DMS153 treated with DMSO at 0.1 percent for 48 hours (cell line): ENCODE measurements at regions not wholly inside any gene's neighbourhood (a gene's known extent, or its start where the extent isn't known, plus 50 kb on each side); places are given as distances from the start of the nearest gene placed in this dataset.

Experiments used
- DNase-seq: peaks from one replicate; lab custom pipeline; 2025; ENCODE audit not compliant: unreplicated experiment; lab: John Stamatoyannopoulos, UW

GRCh38 chr6:53417141-53417540 lies 68.4 kb upstream of the ELOVL5 start:
- DNase-seq, result no peak

DNA sequence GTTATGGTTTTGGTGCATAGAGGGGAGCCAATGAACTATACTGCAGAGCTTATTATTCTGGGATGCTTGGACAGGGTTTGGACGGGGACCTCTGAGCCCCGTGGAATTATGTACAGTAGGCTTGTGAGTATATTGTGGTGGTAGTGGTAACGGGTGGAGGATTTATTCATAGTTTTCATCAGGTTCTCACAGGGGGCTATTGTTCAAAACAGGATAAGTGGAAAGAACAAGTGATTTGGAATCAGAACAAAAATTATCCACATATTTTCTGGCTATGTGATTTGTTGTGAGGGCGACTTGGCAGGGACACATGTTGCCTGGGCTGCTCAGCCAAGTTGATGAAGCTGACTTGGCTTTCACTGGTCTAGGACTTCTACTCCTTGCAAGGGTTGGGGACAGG lies 64.6 kb upstream of the ELOVL5 start:
- DNase-seq, result no peak

DNA sequence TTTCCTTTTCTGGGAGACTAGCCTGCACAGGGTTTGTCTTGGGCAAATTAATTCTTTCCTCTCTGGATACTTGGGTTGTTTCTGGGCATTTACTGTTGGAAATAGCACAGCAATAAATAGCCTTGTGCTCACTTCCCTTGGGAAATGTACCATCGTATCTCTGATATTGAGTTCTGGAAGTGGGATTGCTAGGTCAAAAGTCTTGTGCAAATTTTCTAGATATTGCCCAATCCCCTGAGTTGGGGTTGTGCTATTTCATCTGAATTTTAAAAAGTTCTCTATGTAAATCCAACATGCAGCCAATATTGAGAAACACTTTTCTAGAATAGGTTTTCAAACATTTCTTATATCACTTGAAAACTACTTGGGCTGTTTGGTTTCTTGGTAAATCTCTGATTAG lies 64.0 kb upstream of the ELOVL5 start:
- no peak for DNase-seq

- no peak for DNase-seq
Observed at GRCh38 chr6:53412021-53412715, 63.4 kb upstream of the ELOVL5 start.

DNA sequence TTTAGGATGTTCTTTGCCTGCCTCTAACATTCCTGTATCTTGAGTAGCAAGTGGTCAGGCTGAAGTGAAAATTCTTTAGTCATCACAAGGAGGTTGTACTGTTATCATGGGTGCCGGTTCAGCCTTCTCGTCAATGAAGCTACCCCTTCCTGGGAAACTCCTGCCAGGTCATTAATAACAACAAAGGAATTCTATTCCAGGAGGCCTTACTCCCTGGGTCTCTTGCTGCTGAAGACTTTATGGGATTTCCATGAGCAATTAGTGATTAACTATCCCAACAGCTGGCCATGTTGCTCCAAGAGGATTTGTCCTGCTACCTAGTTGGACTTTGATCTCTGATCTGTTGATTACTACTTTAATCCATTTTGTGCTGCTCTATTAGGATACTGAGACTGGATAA lies 62.7 kb upstream of the ELOVL5 start:
- no peak for DNase-seq

- no peak for DNase-seq
Observed at GRCh38 chr6:53410508-53411258, 61.9 kb upstream of the ELOVL5 start.

DNA sequence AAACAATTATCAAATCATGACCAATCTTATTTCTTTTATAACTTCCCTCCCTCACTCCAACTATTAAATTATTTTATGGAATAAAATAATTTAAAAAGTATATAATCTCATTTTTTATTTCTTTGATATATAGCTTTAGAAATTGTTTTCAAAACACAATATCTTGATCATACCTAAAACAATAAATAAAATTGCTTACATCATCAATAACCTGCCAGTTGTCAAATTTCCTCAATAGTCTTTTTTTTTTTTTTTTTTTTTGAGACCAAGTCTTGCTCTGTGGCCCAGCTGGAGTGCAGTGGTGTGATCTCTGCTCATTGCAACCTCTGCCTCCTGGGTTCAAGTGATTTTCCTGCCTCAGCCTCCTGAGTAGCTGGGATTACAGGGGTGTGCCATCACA lies 60.1 kb upstream of the ELOVL5 start:
- DNase-seq, result no peak

DNA sequence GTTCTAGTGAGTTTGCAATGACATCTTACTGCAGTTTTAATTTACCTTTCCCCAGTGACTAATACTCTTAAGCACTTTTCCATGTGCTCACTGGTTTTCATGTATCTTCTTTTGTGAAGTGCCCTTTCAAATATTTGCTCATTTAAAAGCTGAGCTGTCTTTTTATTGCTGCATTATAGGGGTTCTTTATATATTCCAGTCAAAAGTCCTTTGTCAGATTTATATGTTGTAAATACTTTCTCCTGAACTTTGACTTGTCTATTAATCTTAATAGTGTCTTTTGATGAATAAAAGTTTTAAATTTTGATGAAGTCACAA lies 50.2 kb upstream of the ELOVL5 start:
- no peak for DNase-seq

GRCh38 chr6:53398247-53399026 lies 49.7 kb upstream of the ELOVL5 start:
- no peak for DNase-seq
